ENCODE measurements at regions not wholly inside any gene's neighbourhood (a gene's known extent, or its start where the extent isn't known, plus 50 kb on each side); places are given as distances from the start of the nearest gene placed in this dataset.

- ATAC-seq (ENCODE audit: low read depth), result no peak
- no peak for DNase-seq (ENCODE audit: low spot score in 2 of 2)
- H3K36me3 Mint-ChIP-seq, result peaks cover 1% of the 10 kb centered on the region
- peaks cover 2% of the 10 kb centered on the region for H3K9me3 Mint-ChIP-seq
- peak overlapping the region; percentile 45 for H3K27ac Mint-ChIP-seq
- no peak overlapping the region for H3K4me3 Mint-ChIP-seq
- peaks cover 12% of the 10 kb centered on the region for H3K4me1 Mint-ChIP-seq
- H3K27me3 Mint-ChIP-seq, result peaks cover 1% of the 10 kb centered on the region
Observed at GRCh38 chr5:6134281-6134680, 244.1 kb downstream of the MED10 start.

- no peak for ATAC-seq (ENCODE audit: low read depth)
- Mint-ChIP-seq H3K36me3 (peaks cover 4% of the 10 kb centered on the region), H3K4me1 (no peaks in the 10 kb centered on the region), H3K27me3 (peaks cover 1% of the 10 kb centered on the region), H3K9me3 (peaks cover 13% of the 10 kb centered on the region), H3K4me3 (no peak overlapping the region), H3K27ac (no peak overlapping the region)
- DNase-seq (ENCODE audit: low spot score in 2 of 2), result no peak
Observed at GRCh38 chr5:6125781-6126180, 252.6 kb downstream of the MED10 start.

GRCh38 chr5:6118691-6119090, 259.7 kb downstream of the MED10 start:
- peaks cover 1% of the 10 kb centered on the region for H3K36me3 Mint-ChIP-seq
- DNase-seq (ENCODE audit: low spot score in 2 of 2) (no peak), ATAC-seq (ENCODE audit: low read depth) (no peak)
- H3K27ac Mint-ChIP-seq, result no peak overlapping the region
- peaks cover 6% of the 10 kb centered on the region for H3K27me3 Mint-ChIP-seq
- no peak overlapping the region for H3K4me3 Mint-ChIP-seq
- no peaks in the 10 kb centered on the region for H3K4me1 Mint-ChIP-seq
- H3K9me3 Mint-ChIP-seq, result peaks cover 3% of the 10 kb centered on the region

GRCh38 chr5:6117212-6117611, 261.1 kb downstream of the MED10 start:
- Mint-ChIP-seq H3K27ac (no peak overlapping the region), H3K4me3 (no peak overlapping the region), H3K4me1 (no peaks in the 10 kb centered on the region), H3K27me3 (peaks cover 5% of the 10 kb centered on the region), H3K36me3 (peaks cover 1% of the 10 kb centered on the region), H3K9me3 (no peaks in the 10 kb centered on the region)
- ATAC-seq (ENCODE audit: low read depth) (no peak), DNase-seq (ENCODE audit: low spot score in 2 of 2) (no peak)

DNA sequence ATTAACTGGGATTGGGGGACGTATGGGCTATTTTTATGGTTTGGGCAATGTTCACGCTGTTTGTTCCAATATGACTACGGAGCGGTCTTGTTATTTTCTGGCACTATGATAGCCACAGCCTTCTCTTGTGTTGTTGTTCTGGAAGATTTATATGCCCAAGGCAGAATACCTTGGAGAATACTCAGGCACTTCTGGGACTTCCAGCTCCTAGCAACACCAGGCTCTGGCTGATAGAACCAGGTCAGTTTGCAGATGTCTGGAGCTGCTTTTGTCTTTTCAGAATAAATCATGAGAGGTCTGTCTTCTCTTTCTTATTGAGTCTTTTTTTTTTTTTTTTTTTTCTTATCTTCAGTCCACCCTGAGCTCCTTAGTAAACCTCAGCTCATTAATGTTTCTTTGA, 262.5 kb downstream of the MED10 start:
- Mint-ChIP-seq H3K4me1 (no peaks in the 10 kb centered on the region), H3K27me3 (peaks cover 5% of the 10 kb centered on the region), H3K9me3 (no peaks in the 10 kb centered on the region), H3K4me3 (no peak overlapping the region), H3K36me3 (peaks cover 1% of the 10 kb centered on the region), H3K27ac (no peak overlapping the region)
- no peak for ATAC-seq (ENCODE audit: low read depth)
- no peak for DNase-seq (ENCODE audit: low spot score in 2 of 2)

DNA sequence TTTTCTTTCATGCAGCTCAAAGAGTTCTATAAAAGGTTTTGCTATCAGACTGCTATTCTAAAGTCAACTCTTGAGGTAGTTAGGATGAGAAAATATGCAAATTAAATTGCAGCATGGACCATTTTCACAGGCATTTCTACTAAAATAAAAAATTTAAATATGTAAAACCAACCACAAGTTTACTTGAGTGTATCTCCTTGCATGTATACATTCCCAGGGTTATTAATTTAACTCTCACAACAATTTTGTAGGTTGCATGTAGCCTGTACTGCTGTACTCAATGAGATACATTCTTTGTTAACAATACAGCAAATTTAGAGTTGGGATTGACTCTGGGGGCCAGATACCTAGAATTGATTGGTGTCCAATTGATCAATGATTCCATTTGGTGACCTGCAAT, 265.8 kb downstream of the MED10 start:
- Mint-ChIP-seq H3K27ac (no peak overlapping the region), H3K4me1 (no peaks in the 10 kb centered on the region), H3K9me3 (no peaks in the 10 kb centered on the region), H3K27me3 (peaks cover 2% of the 10 kb centered on the region), H3K4me3 (no peak overlapping the region), H3K36me3 (no peaks in the 10 kb centered on the region)
- ATAC-seq (ENCODE audit: low read depth), result no peak
- DNase-seq (ENCODE audit: low spot score in 2 of 2), result no peak

- Mint-ChIP-seq H3K36me3 (no peaks in the 10 kb centered on the region), H3K4me1 (no peaks in the 10 kb centered on the region), H3K4me3 (no peak overlapping the region), H3K9me3 (no peaks in the 10 kb centered on the region), H3K27me3 (peaks cover 2% of the 10 kb centered on the region), H3K27ac (no peak overlapping the region)
- ATAC-seq (ENCODE audit: low read depth) (no peak), DNase-seq (ENCODE audit: low spot score in 2 of 2) (no peak)
Observed at GRCh38 chr5:6112125-6112524, 266.2 kb downstream of the MED10 start.

- H3K4me1 Mint-ChIP-seq, result no peaks in the 10 kb centered on the region
- peaks cover 1% of the 10 kb centered on the region for H3K27me3 Mint-ChIP-seq
- H3K4me3 Mint-ChIP-seq, result no peak overlapping the region
- DNase-seq (ENCODE audit: low spot score in 2 of 2), result no peak
- H3K36me3 Mint-ChIP-seq, result no peaks in the 10 kb centered on the region
- ATAC-seq (ENCODE audit: low read depth), result no peak
- no peaks in the 10 kb centered on the region for H3K9me3 Mint-ChIP-seq
- H3K27ac Mint-ChIP-seq, result no peak overlapping the region
Observed at GRCh38 chr5:6111131-6111530, 267.2 kb downstream of the MED10 start.

DNA sequence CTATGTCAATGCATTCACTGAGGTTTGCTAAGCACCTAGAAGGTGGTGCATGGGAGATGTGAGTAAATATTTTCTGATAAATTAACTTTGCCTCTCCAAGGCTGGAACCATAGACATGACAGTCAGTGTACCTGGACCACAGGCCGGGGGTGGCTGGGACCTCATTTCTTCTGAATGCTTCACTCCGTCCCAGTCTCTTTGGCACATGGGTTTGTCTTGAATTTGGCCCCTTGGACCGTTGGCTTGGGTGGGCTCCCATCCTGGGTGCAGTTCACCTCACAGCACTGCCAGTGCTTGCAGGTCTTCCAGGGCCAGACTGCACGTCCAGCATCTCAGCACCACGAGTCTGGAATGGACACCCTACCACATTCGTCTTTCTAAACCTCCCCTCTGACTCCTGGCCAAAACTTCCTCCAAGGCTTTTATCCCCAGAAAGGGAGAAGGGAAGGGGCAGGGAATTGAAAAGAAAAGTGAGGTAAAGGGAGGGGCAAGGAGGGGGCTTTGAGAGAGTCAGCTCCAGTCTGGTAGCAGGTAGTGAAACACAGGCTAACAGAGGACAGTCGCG, 267.8 kb downstream of the MED10 start:
- H3K27ac Mint-ChIP-seq, result no peak overlapping the region
- H3K4me3 Mint-ChIP-seq, result no peak overlapping the region
- H3K27me3 Mint-ChIP-seq, result no peaks in the 10 kb centered on the region
- H3K9me3 Mint-ChIP-seq, result no peaks in the 10 kb centered on the region
- no peak for ATAC-seq (ENCODE audit: low read depth)
- no peaks in the 10 kb centered on the region for H3K36me3 Mint-ChIP-seq
- no peak for DNase-seq (ENCODE audit: low spot score in 2 of 2)
- no peaks in the 10 kb centered on the region for H3K4me1 Mint-ChIP-seq

- H3K27ac Mint-ChIP-seq, result no peak overlapping the region
- no peaks in the 10 kb centered on the region for H3K9me3 Mint-ChIP-seq
- ATAC-seq (ENCODE audit: low read depth), result no peak
- DNase-seq (ENCODE audit: low spot score in 2 of 2), result no peak
- no peak overlapping the region for H3K4me3 Mint-ChIP-seq
- no peaks in the 10 kb centered on the region for H3K36me3 Mint-ChIP-seq
- H3K27me3 Mint-ChIP-seq, result no peaks in the 10 kb centered on the region
- no peaks in the 10 kb centered on the region for H3K4me1 Mint-ChIP-seq
Observed at GRCh38 chr5:6108981-6109825, 269.1 kb downstream of the MED10 start.

DNA sequence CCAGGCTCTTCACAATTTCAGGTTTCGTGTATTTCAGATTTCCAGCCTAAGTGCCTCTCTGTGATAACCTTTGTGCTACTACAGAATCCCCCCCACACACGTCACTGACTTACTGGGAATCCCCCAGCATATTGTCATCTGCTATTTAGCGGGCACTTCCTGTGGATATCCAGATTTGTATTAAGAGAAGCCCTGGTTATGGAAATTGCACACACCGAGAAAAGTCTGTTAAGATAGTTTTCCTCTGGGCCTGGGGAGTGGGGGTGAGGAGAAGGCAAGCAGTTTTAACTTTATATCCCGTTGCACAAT, 269.9 kb downstream of the MED10 start:
- Mint-ChIP-seq H3K36me3 (no peaks in the 10 kb centered on the region), H3K4me3 (no peak overlapping the region), H3K4me1 (no peaks in the 10 kb centered on the region), H3K27me3 (no peaks in the 10 kb centered on the region), H3K27ac (no peak overlapping the region), H3K9me3 (no peaks in the 10 kb centered on the region)
- ATAC-seq (ENCODE audit: low read depth) (peak; percentile 22), DNase-seq (ENCODE audit: low spot score in 2 of 2) (no peak)

DNA sequence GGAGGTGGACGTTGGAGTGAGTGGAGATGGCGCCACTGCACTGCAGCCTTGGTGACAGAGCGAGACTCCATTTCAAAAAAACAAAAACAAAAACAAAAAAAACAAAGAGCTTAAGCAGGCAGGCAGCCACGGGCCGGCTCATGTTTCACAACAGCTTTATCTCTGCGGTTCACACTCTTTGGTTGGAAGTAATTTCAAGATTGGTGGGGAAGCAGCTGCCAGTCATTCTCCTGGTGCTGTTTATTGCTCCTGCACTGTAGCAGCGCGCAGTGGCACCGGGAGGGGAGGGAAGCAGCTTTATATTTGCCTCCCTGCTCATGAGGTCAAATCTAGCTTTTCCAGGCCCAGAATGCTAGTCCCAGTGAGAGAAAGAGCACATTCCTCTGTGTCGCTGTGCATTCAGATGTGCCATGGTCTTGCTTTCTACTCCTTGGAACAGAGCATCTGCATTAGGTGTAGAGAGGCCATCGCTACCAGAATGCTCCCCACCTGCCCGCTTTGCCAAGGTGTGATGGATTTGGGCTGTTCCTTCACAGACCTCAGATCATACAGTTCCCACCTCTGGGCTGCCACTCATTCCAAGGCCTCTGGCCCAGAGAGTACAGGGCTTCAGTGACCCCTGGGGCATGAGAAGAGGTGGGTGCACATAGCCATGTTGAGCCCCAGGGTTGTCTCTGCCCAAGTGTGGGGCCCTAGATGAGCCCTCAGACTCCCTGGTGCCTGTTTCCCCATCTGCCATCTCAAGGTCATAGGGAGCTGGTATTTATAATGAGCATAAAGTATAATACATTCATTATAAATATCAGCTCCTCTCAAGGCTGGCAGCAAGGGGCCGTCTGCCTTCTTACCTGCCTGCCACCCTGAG, 270.4 kb downstream of the MED10 start:
- ATAC-seq (ENCODE audit: low read depth), result no peak
- Mint-ChIP-seq H3K9me3 (no peaks in the 10 kb centered on the region), H3K36me3 (no peaks in the 10 kb centered on the region), H3K4me1 (no peaks in the 10 kb centered on the region), H3K4me3 (no peak overlapping the region), H3K27me3 (no peaks in the 10 kb centered on the region), H3K27ac (no peak overlapping the region)
- DNase-seq (ENCODE audit: low spot score in 2 of 2), result no peak

DNA sequence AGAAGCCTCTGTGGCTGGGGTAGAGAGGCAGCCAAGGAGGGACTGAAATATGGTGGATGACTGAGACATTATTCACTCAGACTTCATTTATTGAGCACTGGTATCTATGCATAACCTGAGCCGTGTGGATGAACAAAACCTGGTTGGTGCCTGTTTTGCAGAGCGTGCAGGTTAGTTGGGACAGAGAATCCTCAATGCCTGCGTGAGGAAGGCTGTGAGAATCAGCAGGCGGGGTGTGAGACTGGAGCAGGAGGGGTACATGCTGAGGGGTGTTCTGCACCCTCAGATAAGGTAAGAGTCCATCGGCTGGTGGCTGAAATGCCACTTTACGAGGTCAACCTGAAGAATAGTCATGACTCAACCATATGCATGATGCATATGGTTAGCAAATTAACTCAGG, 271.6 kb downstream of the MED10 start:
- H3K4me1 Mint-ChIP-seq, result no peaks in the 10 kb centered on the region
- no peak overlapping the region for H3K4me3 Mint-ChIP-seq
- no peaks in the 10 kb centered on the region for H3K27me3 Mint-ChIP-seq
- H3K9me3 Mint-ChIP-seq, result peaks cover under 1% of the 10 kb centered on the region
- no peak for ATAC-seq (ENCODE audit: low read depth)
- no peak for DNase-seq (ENCODE audit: low spot score in 2 of 2)
- H3K36me3 Mint-ChIP-seq, result no peaks in the 10 kb centered on the region
- no peak overlapping the region for H3K27ac Mint-ChIP-seq

DNA sequence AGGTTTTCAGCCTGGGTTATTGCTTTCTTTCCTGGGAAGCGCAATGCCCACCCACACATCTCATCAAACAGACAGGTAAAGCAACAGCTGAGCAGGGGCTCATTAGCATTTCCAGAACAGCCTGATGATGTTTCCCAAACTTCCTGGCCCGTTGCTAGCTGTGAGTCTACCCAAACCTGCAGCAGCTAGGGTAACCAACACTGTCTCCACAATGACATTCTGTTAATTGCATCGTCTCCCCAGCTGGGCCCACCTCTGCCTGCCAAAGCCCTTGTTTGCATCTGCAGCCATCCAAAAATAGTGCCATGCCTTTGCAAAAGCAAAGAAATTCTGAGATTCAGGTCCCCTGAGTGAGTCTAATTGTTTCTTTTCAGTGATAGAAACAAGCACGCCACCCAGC, 273.0 kb downstream of the MED10 start:
- Mint-ChIP-seq H3K27ac (no peak overlapping the region), H3K4me1 (no peaks in the 10 kb centered on the region), H3K36me3 (no peaks in the 10 kb centered on the region), H3K27me3 (no peaks in the 10 kb centered on the region), H3K9me3 (peaks cover 1% of the 10 kb centered on the region), H3K4me3 (no peak overlapping the region)
- DNase-seq (ENCODE audit: low spot score in 2 of 2) (no peak), ATAC-seq (ENCODE audit: low read depth) (no peak)
